ENCODE measurements at regions not wholly inside any gene's neighbourhood (a gene's known extent, or its start where the extent isn't known, plus 50 kb on each side); places are given as distances from the start of the nearest gene placed in this dataset.

DNA sequence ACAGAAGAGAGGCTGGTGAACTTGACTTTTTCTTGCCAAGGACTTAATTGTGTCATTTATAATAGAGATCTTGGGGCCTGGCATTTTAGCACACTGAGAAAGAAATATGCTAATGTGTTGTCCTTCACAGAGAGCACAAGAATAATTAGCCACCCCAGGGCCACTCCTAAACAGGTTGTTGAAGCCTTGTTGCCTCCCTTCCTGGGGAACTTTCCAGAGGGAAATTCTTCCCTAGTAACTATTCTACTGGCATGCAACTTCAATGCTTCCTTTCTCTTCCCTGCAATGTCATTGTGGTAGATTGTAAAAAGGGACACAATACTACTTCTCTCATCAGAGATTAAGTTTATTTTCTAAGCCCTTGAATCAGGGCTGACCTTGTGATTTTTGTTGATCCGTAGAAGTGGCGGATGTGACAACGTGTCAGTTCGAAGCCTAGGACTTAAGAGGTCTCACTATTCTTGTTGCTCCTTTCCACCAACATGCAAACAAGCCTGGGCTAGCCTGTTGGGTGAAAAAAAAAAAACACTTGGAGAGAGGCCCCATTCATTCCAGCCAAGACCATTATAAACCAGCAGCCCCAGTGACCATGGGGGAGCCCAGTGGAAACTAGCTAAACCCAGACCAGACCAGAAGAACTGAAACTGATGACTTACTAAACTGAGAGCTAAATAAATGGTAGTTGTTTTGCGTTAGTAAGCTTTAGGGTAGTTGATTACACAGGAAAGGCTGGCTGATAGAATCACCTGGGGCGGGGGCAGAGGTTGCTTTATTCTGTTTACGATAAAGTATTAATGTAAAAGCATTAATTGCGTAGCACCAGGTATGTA is 287.2 kb downstream of the SHQ1 start:
- no peak for DNase-seq

DNA sequence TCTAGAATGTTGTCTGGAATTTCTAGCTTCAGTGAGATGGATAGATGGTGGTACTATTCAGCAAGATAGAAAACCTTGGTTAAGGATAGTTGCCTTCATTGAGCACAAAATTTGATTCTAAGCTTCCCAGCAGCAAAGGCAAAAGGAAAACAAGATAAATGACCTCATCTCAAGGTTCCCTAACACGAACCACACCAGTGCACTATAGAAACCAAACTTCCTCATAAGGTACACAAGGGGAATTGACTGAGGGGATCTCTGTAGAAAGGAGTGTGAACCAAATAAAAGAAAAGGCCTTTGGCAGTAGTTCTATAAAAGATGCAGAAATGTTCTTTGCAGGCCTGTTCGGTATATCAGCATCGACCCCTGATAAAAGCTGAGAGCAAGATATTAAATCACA is 288.9 kb downstream of the SHQ1 start:
- DNase-seq, result no peak

DNA sequence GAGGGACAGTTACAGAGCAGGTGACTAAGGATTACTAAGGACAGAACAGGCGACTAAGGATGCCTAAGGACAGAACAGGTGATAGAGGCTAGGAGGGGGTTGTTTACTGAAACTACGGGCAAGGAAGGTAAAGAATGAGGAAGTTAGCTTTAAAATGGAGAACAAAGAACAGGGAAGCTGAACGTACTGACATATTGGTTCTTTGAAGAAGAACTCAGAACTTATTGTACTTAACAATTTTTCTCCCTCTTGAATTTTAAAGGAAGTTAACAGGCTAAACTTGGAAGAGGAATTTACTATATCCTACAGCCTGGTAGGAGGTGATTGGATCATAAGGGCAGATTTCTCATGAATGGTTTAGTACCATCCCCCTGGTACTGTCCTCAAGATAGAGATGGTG is 290.2 kb downstream of the SHQ1 start:
- no peak for DNase-seq

DNA sequence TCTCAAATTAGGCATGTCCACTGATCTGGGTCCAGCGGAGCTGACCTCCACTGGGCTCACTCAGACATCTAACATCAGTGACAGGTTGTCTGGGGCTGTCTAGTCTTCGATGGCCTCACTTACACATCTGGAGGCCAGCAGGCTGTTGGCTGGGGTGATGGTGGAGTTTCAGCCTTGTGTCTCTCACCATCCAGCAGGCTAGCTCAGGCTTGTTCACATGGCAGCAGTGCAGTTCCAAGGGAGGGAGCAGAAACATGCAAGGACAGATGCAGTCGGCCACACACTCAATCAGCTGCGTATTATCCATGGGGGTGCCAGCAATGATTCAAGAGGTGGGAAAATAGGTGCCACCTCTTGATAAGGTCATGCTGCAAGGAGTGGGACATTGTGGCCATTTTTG is 292.5 kb downstream of the SHQ1 start:
- no peak for DNase-seq

DNA sequence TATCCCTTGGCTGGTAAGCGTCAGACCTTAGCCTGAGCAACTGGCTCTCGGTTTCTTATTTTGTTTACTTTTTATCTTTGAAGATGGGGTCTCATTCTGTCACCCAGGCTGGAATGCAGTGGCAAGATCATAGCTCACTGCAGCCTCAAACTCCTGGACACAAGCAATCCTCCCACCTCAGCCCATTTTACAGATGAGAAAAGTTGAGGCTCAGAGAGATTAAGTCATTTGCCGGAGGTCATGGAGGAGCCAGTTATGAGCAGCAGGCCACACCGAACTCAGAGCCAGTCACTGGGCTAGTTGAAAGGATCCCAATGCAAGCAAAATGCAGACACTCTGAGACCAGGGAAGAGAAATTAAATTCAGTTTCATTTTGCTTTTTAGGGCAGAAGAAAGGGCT is 293.6 kb downstream of the SHQ1 start:
- DNase-seq, result no peak

DNA sequence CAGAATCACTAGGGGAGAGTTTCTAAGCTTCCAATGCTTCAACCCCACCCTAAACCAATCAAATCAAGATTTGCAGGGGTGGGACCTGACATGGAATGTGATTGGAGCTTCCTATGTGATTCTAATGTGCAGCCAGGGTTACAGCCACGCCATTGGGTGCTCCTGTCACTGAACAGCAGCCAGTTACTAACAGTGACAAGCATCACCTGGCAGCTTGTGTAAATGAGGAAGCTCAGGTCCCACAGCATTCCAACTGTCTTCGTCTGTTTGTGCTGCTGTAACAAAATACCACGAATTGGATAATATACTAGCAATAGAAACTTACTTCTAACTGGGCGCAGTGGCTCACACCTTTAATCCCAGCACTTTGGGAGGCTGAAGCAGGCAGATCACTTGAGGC is 294.9 kb downstream of the SHQ1 start:
- DNase-seq, result no peak

DNA sequence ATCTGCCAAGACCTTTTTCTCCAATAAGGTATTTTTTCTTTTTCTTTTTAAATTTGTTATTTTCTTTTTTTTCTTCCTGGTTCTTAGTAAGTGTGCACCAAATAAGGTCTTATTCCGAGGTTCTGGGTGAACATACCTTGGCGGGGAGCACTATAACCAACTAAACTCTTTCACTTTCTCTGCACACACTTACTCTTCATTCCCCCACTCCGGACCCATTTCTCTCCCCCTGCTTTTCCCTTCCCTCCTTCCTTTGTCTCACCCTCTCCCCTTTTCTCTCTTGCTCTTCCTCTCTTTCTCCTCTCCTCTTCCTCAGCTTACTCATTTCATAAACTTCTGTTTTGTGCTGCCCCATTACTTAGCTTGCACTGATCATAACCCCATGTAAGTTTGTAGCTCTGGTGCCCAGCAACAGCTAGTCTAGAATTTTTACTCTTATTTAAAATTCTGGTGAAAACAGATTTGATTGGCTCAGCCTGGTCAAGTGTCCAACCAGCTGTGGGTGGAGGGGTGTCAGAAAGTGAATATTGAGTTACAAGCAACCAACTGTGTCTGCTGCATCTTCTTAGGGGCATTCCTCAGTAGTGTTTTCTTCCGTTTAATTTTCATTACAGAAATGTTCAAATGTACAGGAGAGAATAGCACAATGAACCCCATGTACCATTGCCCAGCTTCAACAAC is 297.5 kb downstream of the SHQ1 start:
- no peak for DNase-seq

DNA sequence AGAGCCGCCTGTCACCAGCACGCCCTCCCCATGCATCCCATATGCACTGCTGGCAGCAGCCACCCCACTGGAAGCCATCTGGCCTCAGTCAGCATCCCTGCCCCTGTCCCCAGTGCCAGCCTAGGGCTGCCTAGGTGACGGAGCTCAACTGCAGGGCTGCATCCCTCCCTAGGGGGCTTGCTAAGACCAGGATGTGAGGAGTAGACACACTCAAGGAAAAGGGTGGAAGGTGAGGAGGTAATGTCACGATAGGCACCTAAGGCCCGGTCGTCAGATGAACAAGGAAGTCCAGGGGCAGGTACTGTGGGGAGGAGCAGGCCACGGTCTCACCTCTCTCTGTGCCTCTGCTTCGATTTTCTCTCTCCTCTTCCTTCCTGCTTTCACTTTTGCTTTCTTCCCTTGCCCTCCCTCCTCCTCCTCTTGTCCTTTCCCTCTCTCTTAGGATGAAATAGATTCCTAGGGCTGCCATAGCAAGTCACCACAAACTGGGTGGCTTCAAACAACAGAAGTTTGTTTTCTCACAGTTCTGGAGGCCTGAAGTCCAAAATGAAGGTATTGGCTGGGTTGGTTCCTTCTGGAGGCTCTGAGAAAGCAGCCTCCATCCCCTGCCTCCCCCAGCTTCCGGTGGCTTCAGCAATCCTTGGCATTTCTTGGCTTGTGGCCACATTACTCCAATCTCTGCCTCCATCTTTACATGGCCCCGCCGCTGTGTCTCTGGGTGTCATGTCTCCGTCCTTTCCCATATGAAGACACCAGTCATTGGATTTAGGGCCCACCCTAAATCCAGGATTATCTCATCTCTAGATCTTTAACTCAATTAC is 298.3 kb downstream of the SHQ1 start:
- DNase-seq, result no peak

DNA sequence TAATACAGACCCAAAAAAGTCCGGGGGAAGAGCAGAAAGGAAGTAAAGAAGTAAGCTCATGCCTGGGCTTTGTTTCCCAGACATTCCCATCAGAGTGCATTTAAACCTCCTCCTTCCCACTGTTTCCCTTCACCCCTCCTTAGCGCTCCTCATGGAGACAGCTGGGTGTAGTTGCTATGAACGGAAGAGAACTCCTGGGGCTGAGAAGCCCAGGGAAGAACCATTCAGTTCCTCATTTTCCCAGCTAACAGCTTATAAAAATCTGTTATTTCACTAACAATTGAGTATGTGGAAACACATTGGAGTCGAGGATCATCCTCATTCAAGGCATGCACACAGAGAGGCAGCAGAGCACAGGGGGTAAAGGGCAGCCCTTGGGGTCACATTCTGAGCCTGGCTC is 299.3 kb downstream of the SHQ1 start:
- no peak for DNase-seq

DNA sequence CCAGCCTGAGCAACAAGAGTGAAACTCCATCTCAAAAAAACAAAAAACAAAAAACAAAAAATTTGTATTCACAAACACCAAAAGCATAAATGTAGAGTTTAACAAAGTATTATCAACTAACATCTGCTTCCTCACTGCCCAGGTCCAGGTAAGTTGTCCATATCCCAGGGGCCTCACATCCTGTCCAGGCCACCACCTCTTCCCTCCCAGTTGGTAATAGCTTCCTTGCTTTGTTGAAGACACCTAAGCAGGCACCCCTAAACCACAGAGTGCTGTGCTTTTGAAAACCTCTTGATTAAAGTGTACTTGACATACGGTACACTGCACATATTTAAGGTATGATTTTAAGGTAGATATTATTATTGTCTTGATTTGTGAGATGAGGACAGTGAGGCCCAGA is 299.8 kb downstream of the SHQ1 start:
- no peak for DNase-seq

DNA sequence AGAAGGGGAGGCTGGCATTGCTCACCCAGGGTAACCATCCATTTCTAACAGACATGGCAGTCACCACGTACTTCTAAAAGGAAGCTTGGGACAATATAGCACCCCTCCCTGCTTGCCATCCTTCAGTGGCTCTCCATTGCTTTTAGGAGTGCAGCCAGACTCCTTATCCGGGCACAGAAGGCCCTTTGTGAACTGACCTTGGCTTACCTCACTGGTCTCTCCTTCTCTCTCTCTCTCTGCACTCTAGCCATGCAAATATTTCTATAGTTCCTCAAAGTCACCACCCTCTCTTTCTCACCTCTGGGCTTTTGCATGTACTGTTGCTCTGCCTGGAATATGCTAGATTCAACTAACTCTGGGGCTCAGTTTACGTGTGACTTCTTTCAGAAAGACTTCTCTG is 301.1 kb downstream of the SHQ1 start:
- no peak for DNase-seq

DNA sequence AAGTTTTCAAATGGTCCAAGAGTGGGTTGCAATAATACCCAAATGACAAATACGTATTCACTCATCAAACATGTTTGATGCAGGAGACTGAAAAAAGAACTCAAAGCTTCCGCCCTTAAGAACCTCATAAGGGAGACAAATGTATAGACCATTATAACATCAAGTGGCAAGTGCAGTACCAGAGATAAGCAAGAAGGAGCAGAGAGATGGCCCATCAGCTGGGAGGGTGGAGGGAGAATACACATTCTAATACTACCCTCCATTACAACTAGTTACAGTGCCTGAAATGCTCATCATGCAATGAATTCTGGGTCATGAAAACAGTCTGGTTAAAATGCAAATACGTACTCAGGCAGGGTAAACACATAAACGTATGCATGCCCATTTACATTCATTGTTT is 304.0 kb downstream of the SHQ1 start:
- no peak for DNase-seq

DNA sequence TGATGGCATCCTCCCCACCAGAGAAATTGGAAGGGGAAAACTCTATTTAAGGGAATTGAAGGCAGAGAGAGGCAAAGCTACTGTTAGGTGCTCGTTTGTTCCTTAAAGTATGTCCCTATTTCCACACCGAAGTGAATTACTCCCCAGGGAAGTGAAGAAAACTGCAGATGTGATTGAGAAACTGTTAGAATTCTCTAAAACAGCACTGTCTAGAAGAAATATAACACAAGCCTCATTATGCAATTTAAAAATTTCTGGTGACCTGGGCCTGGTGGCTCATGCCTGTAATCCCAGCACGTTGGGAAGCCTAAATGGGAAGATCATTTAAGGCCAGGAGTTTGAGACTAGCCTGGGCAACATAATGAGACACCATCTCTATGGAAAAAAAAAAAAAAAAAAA is 305.0 kb downstream of the SHQ1 start:
- no peak for DNase-seq

DNA sequence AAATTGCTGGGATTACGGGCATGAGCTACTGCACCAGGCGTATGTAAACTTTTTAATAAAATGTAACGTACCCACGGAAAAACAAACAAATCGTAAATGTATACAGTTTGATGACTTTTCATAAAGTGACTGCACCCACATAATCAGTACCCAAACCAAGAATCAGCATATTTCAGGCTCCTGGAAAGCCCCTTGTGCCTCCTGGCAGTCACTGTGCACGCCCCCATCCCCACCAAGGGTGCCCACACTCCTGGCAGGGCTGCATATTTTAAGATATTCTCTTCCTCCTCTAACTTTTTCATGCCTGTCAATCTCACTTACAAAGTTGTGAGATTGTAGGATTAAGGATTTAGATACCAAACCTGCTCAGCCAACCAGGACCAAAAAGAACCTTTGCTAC is 305.5 kb downstream of the SHQ1 start:
- DNase-seq, result no peak

DNA sequence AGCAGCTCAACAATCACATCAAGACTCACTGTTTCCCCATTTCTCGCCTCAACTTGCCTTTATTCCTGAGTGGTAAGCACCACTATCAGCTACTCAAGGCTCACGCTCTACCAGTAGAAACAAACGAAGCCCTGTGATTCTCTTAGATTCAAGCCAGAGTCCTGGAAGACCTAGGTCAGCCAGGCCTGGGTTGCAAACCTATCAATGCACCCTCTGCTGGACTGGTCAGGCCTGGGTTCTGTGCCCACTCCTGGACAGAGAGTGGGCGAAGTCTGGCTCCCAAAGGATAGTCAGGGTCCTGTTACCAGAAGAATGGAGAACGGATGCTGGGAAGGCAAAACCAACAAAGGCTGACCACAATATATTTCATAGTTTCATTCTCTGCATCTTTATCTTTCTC is 308.4 kb downstream of the SHQ1 start:
- no peak for DNase-seq

DNA sequence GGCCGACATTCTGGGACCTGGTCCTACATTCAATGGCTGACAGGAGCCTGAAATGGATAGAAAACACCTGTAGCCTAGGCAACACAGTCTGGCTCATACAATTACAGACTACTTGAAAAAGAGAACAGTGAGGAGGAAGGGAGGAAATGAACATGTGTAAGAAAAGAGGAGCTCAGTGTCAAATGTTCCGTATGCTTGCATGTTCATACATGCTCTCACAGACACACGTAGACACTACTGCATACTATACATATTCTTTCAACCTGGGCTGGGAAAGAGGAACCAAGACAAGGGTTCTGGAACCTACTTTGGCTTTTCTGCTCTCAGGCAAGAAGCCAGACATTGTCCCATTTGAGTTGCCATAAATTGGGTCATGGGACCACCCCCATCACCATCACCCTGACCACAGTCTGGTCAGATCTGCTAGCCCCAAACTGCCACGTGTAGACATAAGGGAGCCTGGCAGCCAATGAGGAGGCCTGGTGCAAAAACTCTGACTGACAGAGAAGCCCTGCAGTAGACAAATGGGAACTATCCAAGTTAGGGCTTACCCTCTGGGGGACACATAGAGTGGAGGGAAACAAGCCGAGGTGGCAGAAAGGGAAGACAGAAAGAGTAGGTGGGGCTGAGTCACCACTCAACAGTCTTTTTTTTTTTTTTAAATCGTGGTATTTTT is 310.0 kb downstream of the SHQ1 start:
- no peak for DNase-seq

DNA sequence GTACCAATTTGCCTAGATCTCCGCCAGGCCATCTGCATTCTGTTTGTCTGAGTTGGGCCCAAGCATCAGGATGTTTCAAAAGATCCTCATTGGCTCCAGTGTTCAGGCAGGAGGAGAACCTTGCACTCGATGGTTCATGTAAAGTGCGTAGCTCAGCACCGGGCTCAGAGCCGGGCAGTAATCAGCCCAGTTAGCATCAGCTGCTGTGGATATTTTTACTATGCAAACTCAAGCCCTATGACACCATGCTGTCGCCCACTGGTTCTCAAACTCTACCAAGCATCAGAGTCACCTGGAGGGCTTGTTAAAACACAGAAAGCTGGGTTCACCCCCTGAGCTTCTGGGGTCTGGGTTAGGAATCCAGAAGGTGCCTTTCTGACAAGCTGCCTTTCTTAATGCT is 310.8 kb downstream of the SHQ1 start:
- no peak for DNase-seq

DNA sequence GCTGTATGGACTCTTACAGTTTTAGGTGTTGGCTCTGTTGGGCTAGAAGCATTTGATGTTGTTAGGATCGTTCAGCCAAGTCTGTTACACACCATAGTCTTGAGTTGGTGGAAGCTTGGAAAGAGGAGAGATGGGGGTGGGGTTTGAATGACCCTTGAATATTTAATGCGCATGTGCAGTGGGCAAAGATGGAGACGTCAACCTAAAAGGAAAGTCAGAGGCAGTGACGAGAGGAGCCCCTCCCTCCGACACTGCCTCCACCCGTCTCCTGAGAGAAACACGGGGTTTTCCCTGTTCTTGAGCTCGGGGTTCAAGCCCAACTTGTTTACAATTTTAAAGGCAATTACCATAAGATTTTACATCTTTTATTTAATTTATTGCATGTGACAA is 311.4 kb downstream of the SHQ1 start:
- DNase-seq, result no peak

DNA sequence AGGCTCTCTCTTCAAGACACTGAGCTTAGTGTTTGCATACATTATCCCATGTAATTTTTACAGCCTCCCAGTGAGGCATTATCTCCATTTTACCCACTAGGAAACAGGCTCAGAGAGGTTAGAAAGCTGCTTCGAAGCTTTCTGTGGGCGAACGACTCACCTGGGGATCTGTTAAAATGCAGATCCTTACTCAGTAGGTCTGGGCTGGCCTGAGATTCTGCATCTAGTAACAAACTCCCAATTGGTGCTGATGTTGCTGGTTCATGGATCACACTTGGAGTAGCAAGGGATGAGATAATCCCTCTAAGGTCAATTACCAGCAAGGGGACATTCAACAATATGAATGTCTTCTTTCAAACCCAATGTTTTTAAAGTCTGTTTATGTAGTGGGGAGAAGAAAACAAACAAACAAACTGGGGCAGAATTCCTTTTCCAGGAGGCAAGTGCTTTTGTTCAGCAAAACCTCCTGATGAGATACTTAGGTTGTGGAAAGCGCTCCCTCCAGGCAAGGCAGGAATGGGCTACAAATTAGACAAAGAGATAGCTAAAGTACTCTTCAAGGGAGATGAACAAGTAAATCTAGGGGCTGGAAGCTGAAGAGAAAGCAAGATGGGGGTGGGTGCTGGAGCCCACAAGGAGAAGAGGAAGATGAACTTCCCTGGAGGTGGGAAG is 311.9 kb downstream of the SHQ1 start:
- no peak for DNase-seq

DNA sequence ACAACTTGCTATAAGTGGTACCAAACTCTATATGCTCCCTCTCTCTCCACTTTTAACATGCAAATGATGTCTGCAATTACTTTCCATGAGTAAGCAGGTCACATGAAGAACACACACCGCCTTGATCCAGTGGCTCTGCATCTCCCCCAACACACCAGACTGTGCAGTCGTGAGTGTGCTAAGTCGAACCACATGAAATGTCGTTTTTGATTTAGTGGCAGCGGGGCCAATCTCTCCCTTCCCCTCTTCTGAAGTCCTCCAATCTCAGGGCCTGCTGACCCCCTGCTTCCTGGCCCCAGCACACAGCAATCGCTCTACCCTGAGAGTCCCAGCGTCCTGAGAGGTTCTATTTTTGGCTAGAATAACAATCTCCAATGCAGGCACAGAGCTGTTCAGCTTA is 312.5 kb downstream of the SHQ1 start:
- DNase-seq, result no peak

DNA sequence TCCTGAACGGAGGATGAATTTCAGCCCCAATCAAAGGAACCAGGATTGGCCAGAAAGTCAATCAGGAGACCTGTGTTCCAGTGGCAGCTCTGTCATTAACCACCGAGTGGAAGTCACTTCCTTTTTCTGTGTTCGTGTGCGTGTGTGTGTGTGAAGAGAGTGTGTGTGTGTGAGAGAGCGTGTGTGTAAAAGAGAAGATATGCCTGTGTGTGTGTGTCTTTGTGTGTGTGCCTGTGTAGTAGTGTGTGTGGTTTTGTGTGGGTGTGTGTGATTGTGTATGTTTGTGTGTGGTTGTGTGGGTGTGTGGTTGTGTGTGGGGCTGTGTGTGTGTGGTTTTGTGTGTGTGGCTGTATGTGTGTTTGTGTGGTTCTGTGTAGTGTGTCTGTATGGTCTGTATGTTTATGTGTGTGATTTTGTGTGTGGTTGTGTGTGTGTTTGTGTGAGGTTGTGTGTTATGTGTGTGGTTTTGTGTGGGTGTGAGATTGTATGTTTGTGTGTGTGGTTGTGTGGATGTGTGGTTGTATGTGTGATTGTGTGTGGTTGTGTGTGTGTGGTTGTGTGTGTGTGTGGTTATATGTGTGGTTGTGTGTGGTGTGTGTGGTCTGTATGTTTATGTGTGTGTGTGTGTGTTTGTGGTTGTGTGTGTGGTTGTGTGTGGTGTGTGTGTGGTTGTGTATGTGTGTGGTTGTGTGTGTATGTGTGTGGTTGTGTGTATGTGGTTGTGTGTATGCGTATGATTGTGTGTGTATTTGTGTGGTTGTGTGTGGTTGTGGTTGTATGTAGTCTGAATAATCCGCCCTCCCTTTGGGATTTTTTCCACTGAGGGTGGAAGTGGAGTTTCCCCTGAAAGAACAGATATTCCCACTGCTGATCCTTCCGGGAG is 314.4 kb downstream of the SHQ1 start:
- no peak for DNase-seq

DNA sequence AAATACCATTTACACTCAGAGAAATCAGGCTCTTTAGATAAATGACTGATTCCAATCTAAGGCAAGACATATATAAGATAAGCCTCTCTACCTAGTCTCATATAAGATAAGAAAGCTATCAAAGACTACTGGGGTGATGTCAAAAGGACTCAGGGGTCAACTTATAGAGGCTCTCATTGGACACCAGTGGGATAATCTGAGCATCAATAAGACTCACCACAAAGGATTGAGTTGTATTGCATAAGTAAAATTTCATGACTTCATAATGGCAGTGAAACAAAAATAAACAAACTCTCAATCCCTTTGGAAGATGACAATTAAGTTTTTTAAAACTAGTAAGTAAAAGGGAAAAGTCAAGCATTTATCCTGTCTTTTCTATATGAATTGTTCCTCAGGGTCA is 317.8 kb downstream of the SHQ1 start:
- DNase-seq, result no peak

All from activated naive CD4-positive, alpha-beta T cell treated with Interleukin-2 at 50 U/mL for 16 hours (primary cell).